HCT116 (cell line): ENCODE measurements at regions not wholly inside any gene's neighbourhood (a gene's known extent, or its start where the extent isn't known, plus 50 kb on each side); places are given as distances from the start of the nearest gene placed in this dataset.
"Not testable (repeated sequence)": the region's sequence is repeated elsewhere in the genome, so short reads cannot be mapped to it uniquely, and the experiment has no call there.

Experiments used
- ATAC-seq: fragments of 200-7000 bp; cut with Tn5 transposase; 2 replicates; pipeline ENCODE4 v1.9.1; 2020; ENCODE audit warnings: mild to moderate bottlenecking, moderate library complexity
- BruUV-seq: library from RNA; stranded (reverse); fragments of 400-500 nt; replicated peaks from 2 replicates; lab custom pipeline; 2021; lab: Mats Ljungman, UMichigan
- CTCF ChIA-PET: fragments of 300-600 bp; sonication (Branson Sonifier 250); formaldehyde crosslinking; loops from one replicate; lab custom pipeline; 2021; ENCODE audit warnings: antibody characterized with exemption; lab: Charles Lee
- POLR2A ChIA-PET: fragments of 300-600, 350-600 bp; sonication (Branson Sonifier 250); formaldehyde crosslinking; loops from one replicate; lab custom pipeline; 2021; ENCODE audit warnings: antibody characterized with exemption; lab: Charles Lee
- RAD21 ChIA-PET, 2 experiments: fragments of 300-600 bp; sonication (Branson Sonifier 250); formaldehyde crosslinking; loops; one replicate each; lab custom pipeline; 2023; ENCODE audit warnings: low total read pairs in 2 of 2; ENCODE audit not compliant: uncharacterized antibody in 2 of 2, unreplicated experiment in 2 of 2, low non-redundant PET in 1 of 2; lab: Charles Lee
- DNase-seq: peaks from one replicate; pipeline ENCODE4 v3.0.0-alpha.2; 2010; ENCODE audit warnings: low read depth, low spot score
- H2AFZ ChIP-seq: fragments of 200-600 bp; shearing (Covaris generic), sonication (generic); 2 replicates; pipeline ENCODE4 v1.6.1; 2017; ENCODE audit warnings: low read depth, mixed run types, mixed read lengths, antibody characterized with exemption, low read length; ENCODE audit not compliant: poor library complexity, severe bottlenecking
- H3K27ac ChIP-seq: 2 replicates; pipeline ENCODE4 v1.5.1; 2012; ENCODE audit warnings: low read depth, low read length
- H3K27me3 ChIP-seq: fragments of 200-600 bp; sonication (generic); 2 replicates; pipeline ENCODE4 v1.6.1; 2016; ENCODE audit warnings: mixed run types, low read length, mixed read lengths; ENCODE audit not compliant: insufficient read depth
- H3K36me3 ChIP-seq, 2 experiments: fragments of 200-500 bp in 1 of 2; fragments of 200-600 bp in 1 of 2; sonication (Bioruptor generic) in 1 of 2; sonication (generic) in 1 of 2; 2 replicates each; pipeline versions ENCODE4 v1.5.1 to v1.6.1; 2014 to 2016; ENCODE audit warnings: low read length in 2 of 2, inconsistent platforms in 1 of 2, mixed read lengths in 1 of 2, mixed run types in 1 of 2; ENCODE audit not compliant: insufficient read depth in 2 of 2, control insufficient read depth in 1 of 2
- H3K4me1 ChIP-seq, 2 experiments: fragments of 200-600 bp in 1 of 2; sonication (generic) in 1 of 2; 2 replicates each; pipeline versions ENCODE4 v1.5.1 to v1.6.1; 2012 to 2017; ENCODE audit warnings: low read length in 2 of 2, inconsistent platforms in 1 of 2, mild to moderate bottlenecking in 1 of 2, mixed read lengths in 1 of 2, mixed run types in 1 of 2, moderate library complexity in 1 of 2; ENCODE audit not compliant: insufficient read depth in 2 of 2, control insufficient read depth in 1 of 2
- H3K4me2 ChIP-seq: fragments of 200-600 bp; sonication (generic); 2 replicates; pipeline ENCODE4 v1.6.1; 2017; ENCODE audit warnings: mixed run types, low read length, mixed read lengths
- H3K4me3 ChIP-seq, 2 experiments: fragments of 200-600 bp in 1 of 2; sonication (generic) in 1 of 2; replicated peaks in 1 of 2; 2 replicates each; pipeline ENCODE4 v1.5.1; 2011 to 2016; ENCODE audit warnings: low read length in 2 of 2, control low read depth in 1 of 2, low read depth in 1 of 2, mild to moderate bottlenecking in 1 of 2, mixed read lengths in 1 of 2, mixed run types in 1 of 2
- H3K79me2 ChIP-seq: fragments of 200-600 bp; sonication (generic); 2 replicates; pipeline ENCODE4 v1.6.1; 2017; ENCODE audit warnings: mild to moderate bottlenecking, mixed run types, low read length, moderate library complexity, mixed read lengths; ENCODE audit not compliant: insufficient read depth
- H3K9ac ChIP-seq: fragments of 200-600 bp; sonication (generic); 2 replicates; pipeline ENCODE4 v1.6.1; 2016; ENCODE audit warnings: low read length, mixed read lengths
- H3K9me2 ChIP-seq: fragments of 200-600 bp; sonication (generic), shearing (Covaris generic); 2 replicates; pipeline ENCODE4 v1.6.1; 2017; ENCODE audit warnings: mixed run types, mild to moderate bottlenecking, moderate library complexity; ENCODE audit not compliant: insufficient read depth
- H3K9me3 ChIP-seq, 2 experiments: fragments of 200-500 bp in 1 of 2; fragments of 200-600 bp in 1 of 2; sonication (Bioruptor generic) in 1 of 2; sonication (generic) in 1 of 2; 2 replicates each; pipeline ENCODE4 v1.6.1; 2014 to 2017; ENCODE audit warnings: low read length in 2 of 2, mixed read lengths in 2 of 2, inconsistent platforms in 1 of 2, low read depth in 1 of 2, mild to moderate bottlenecking in 1 of 2, mixed run types in 1 of 2, moderate library complexity in 1 of 2; ENCODE audit not compliant: control insufficient read depth in 1 of 2, insufficient read depth in 1 of 2
- H4K20me1 ChIP-seq: fragments of 200-600 bp; sonication (generic), shearing (Covaris generic); 2 replicates; pipeline ENCODE4 v1.6.1; 2017; ENCODE audit warnings: mixed run types, mild to moderate bottlenecking, moderate library complexity; ENCODE audit not compliant: insufficient read depth
- CBX3 ChIP-seq: IDR thresholded peaks from 2 replicates; pipeline ENCODE4 v1.6.1; 2012; ENCODE audit warnings: low read depth
- EGR1 ChIP-seq: IDR thresholded peaks from 2 replicates; pipeline ENCODE4 v1.6.1; 2012; ENCODE audit warnings: low read depth
- ELF1 ChIP-seq: IDR thresholded peaks from 2 replicates; pipeline ENCODE4 v1.6.1; 2012; ENCODE audit warnings: low read depth, borderline replicate concordance
- EZH2 ChIP-seq: fragments of 200-600 bp; sonication (generic); IDR thresholded peaks from 2 replicates; pipeline ENCODE4 v1.6.1; 2017; ENCODE audit warnings: antibody characterized with exemption, mixed run types
- JUND ChIP-seq: IDR thresholded peaks from 2 replicates; pipeline ENCODE4 v1.6.1; 2012
- MAX ChIP-seq: IDR thresholded peaks from 2 replicates; pipeline ENCODE4 v1.6.1; 2012
- POLR2A ChIP-seq: IDR thresholded peaks from 2 replicates; pipeline ENCODE4 v1.7.0; 2011; ENCODE audit warnings: borderline replicate concordance; ENCODE audit not compliant: insufficient read depth, insufficient read length; ENCODE audit errors: extremely low read depth
- REST ChIP-seq: IDR thresholded peaks from 2 replicates; pipeline ENCODE4 v1.6.1; 2012; ENCODE audit warnings: low read depth
- SIN3A ChIP-seq: IDR thresholded peaks from 2 replicates; pipeline ENCODE4 v1.6.1; 2012; ENCODE audit warnings: low read depth
- SRF ChIP-seq: IDR thresholded peaks from 2 replicates; pipeline ENCODE4 v1.6.1; 2012; ENCODE audit warnings: low read depth
- ZFX ChIP-seq: fragments of 450-650 bp; IDR thresholded peaks from 2 replicates; pipeline ENCODE4 v1.6.1; 2017
- intact Hi-C: fragments of 100-400 bp; cut with micrococcal nuclease; formaldehyde crosslinking; loops from 2 replicates; pipeline ENCODE4 v1.10.0; 2022

- no peaks in the 10 kb centered on the region for H3K4me1 ChIP-seq
- TF ChIP-seq SIN3A: no peak
- TF ChIP-seq ELF1: no peak
- TF ChIP-seq SRF: no peak
- no peak for TF ChIP-seq ZFX
- no peak for TF ChIP-seq CBX3
- no peak for TF ChIP-seq EZH2
- no peak for TF ChIP-seq EGR1
- no peak for TF ChIP-seq JUND
- TF ChIP-seq POLR2A: no peak
- TF ChIP-seq MAX: no peak
- no peak for TF ChIP-seq REST
These were observed 59.3 kb upstream of the ATRNL1 start for GRCh38 chr10:115033898-115034297.

GRCh38 chr10:115039781-115040180 lies 53.4 kb upstream of the ATRNL1 start:
- BruUV-seq, POLR2A ChIA-PET, H2AFZ ChIP-seq, DNase-seq, H3K4me3 ChIP-seq, H3K9ac ChIP-seq, H3K36me3 ChIP-seq, H3K27ac ChIP-seq, CTCF ChIA-PET, H3K9me3 ChIP-seq, H3K9me2 ChIP-seq, intact Hi-C loops, RAD21 ChIA-PET, H3K4me2 ChIP-seq, H3K79me2 ChIP-seq, H3K4me1 ChIP-seq, ATAC-seq, H3K27me3 ChIP-seq, H4K20me1 ChIP-seq: not testable (repeated sequence)

More at GRCh38 chr10:115033898-115034297, 59.3 kb upstream of the ATRNL1 start:
- H3K4me3 ChIP-seq: no peak overlapping the region
- no peak overlapping the region for H2AFZ ChIP-seq
- no TSS peak for BruUV-seq
- no peak overlapping the region for H3K9ac ChIP-seq
- H3K9me2 ChIP-seq: no peaks in the 10 kb centered on the region
- no peaks in the 10 kb centered on the region for H4K20me1 ChIP-seq
- no peaks in the 10 kb centered on the region for H3K36me3 ChIP-seq
- CTCF ChIA-PET: no interaction called here
- RAD21 ChIA-PET: interaction anchor here in 1 of 2 experiments (0.7 kb wide), 1 partner anchor 49 kb away, joined by 9 read pairs; no protein-coding TSS in a partner anchor
- H3K79me2 ChIP-seq: no peaks in the 10 kb centered on the region
- ATAC-seq: no peak
- intact Hi-C loops: no loop called here
- POLR2A ChIA-PET: no interaction called here
- no peaks in the 10 kb centered on the region for H3K9me3 ChIP-seq
- no peaks in the 10 kb centered on the region for H3K27me3 ChIP-seq
- no peak overlapping the region for H3K4me2 ChIP-seq
- no peak overlapping the region for H3K27ac ChIP-seq
- DNase-seq: no peak
